ENCODE measurements at regions not wholly inside any gene's neighbourhood (a gene's known extent, or its start where the extent isn't known, plus 50 kb on each side); places are given as distances from the start of the nearest gene placed in this dataset.

DNA sequence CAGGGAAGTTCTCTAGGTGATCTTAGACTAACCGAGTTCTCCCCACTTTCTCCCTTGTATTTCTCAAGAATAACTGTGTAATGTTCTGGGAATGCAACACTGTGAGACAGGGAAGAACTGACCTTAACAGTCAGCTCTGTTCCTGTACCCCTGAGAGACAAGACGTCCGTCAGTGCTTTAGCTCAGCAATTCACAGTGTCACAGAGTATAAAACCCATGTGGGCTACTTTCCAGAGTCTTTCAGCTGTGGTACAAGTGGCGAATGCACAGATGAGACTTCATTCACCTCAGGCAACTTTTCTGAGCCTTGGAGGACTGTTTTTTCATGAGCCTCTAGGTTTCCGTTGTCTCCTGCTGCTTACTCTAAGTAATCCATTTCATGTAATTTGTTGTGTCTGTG lies 458.8 kb downstream of the SPATA31D1 start:
- H3K9me3 ChIP-seq (ENCODE audit: control insufficient read depth, insufficient read depth, low read depth, low read length), result no peaks in the 10 kb centered on the region; the same call in 1 of the 2 replicates
- no peak overlapping the region for H3K27ac ChIP-seq (ENCODE audit: extremely low read depth, low read depth, low read length)
- ChIA-PET POLR2A (no interaction called here), CTCF (no interaction called here)
- no peaks in the 10 kb centered on the region for H3K36me3 ChIP-seq (ENCODE audit: control insufficient read depth in 2 of 2, insufficient read depth in 1 of 2, low read length in 2 of 2)
- no peak for TF ChIP-seq ZNF626 (tag by site-specific recombination; IDR thresholded peaks at IDR 0.05)
- TF ChIP-seq, protein P1, sequence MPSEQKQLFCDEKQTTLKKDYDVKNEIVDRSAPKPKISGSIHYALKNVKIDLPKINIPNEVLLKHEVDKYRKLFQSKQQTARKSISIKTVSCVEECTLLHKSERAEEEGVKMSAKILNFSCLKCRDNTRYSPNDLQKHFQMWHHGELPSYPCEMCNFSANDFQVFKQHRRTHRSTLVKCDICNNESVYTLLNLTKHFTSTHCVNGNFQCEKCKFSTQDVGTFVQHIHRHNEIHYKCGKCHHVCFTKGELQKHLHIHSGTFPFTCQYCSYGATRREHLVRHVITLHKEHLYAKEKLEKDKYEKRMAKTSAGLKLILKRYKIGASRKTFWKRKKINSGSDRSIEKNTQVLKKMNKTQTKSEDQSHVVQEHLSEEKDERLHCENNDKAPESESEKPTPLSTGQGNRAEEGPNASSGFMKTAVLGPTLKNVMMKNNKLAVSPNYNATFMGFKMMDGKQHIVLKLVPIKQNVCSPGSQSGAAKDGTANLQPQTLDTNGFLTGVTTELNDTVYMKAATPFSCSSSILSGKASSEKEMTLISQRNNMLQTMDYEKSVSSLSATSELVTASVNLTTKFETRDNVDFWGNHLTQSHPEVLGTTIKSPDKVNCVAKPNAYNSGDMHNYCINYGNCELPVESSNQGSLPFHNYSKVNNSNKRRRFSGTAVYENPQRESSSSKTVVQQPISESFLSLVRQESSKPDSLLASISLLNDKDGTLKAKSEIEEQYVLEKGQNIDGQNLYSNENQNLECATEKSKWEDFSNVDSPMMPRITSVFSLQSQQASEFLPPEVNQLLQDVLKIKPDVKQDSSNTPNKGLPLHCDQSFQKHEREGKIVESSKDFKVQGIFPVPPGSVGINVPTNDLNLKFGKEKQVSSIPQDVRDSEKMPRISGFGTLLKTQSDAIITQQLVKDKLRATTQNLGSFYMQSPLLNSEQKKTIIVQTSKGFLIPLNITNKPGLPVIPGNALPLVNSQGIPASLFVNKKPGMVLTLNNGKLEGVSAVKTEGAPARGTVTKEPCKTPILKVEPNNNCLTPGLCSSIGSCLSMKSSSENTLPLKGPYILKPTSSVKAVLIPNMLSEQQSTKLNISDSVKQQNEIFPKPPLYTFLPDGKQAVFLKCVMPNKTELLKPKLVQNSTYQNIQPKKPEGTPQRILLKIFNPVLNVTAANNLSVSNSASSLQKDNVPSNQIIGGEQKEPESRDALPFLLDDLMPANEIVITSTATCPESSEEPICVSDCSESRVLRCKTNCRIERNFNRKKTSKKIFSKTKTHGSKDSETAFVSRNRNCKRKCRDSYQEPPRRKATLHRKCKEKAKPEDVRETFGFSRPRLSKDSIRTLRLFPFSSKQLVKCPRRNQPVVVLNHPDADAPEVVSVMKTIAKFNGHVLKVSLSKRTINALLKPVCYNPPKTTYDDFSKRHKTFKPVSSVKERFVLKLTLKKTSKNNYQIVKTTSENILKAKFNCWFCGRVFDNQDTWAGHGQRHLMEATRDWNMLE (tag by site-specific recombination; conservative IDR thresholded peaks at IDR 0.05; ENCODE audit: low read depth), result no peak
- TF ChIP-seq GLI4 (tag by site-specific recombination; IDR thresholded peaks at IDR 0.05), result no peak
- no peak for TF ChIP-seq ZBTB21 (tag by site-specific recombination; IDR thresholded peaks at IDR 0.05)
- TF ChIP-seq, protein P2, sequence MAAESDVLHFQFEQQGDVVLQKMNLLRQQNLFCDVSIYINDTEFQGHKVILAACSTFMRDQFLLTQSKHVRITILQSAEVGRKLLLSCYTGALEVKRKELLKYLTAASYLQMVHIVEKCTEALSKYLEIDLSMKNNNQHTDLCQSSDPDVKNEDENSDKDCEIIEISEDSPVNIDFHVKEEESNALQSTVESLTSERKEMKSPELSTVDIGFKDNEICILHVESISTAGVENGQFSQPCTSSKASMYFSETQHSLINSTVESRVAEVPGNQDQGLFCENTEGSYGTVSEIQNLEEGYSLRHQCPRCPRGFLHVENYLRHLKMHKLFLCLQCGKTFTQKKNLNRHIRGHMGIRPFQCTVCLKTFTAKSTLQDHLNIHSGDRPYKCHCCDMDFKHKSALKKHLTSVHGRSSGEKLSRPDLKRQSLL (tag by site-specific recombination; IDR thresholded peaks at IDR 0.05), result no peak
- no peak for TF ChIP-seq ZNF416 (tag by site-specific recombination; IDR thresholded peaks at IDR 0.05)
- TF ChIP-seq TRIM28 (IDR thresholded peaks at IDR 0.05; ENCODE audit: borderline replicate concordance, low read length), result peak; percentile 56; the same call in 1 of the 2 replicates
- no peak for TF ChIP-seq MYNN (tag by site-specific recombination; IDR thresholded peaks at IDR 0.05; ENCODE audit: borderline replicate concordance)
- TF ChIP-seq ZNF654 (tag by site-specific recombination; IDR thresholded peaks at IDR 0.05; ENCODE audit: low read depth), result no peak
- TF ChIP-seq ZNF658 (tag by site-specific recombination; IDR thresholded peaks at IDR 0.05), result no peak
- TF ChIP-seq, protein P3, sequence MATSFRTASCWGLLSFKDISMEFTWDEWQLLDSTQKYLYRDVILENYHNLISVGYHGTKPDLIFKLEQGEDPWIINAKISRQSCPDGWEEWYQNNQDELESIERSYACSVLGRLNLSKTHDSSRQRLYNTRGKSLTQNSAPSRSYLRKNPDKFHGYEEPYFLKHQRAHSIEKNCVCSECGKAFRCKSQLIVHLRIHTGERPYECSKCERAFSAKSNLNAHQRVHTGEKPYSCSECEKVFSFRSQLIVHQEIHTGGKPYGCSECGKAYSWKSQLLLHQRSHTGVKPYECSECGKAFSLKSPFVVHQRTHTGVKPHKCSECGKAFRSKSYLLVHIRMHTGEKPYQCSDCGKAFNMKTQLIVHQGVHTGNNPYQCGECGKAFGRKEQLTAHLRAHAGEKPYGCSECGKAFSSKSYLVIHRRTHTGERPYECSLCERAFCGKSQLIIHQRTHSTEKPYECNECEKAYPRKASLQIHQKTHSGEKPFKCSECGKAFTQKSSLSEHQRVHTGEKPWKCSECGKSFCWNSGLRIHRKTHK (tag by site-specific recombination; IDR thresholded peaks at IDR 0.05), result no peak
- TF ChIP-seq ZNF623 (tag by site-specific recombination; IDR thresholded peaks at IDR 0.05), result no peak
- no peak for TF ChIP-seq ZBTB1 (tag by site-specific recombination; IDR thresholded peaks at IDR 0.05)
- peak; percentile 90 for TF ChIP-seq SETDB1 (IDR thresholded peaks at IDR 0.05; ENCODE audit: insufficient read length, low read length)
- H3K4me3 ChIP-seq (ENCODE audit: low read depth, low read length), result no peak overlapping the region
- H3K4me1 ChIP-seq (ENCODE audit: control insufficient read depth, insufficient read depth, low read length), result no peaks in the 10 kb centered on the region

DNA sequence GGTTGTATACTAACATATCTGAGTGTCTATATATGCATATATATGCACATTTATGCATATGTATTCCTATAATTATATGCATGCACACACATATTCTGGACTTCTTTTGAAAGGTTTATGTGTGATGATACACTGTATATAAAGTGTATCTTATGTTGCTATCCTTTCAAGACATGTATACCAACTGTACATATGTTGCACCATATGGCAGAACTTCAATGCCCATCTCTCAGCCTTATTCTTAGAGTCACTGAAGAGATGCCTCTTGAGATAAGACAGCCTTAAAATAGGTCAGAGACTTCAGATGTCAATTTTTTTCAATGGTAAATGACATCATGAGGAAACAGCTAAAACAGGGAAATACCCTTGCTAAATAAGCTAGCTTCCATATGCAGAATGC lies 461.4 kb downstream of the SPATA31D1 start:
- H3K27ac ChIP-seq (ENCODE audit: extremely low read depth, low read depth, low read length), result no peak overlapping the region
- H3K4me3 ChIP-seq (ENCODE audit: low read depth, low read length), result no peak overlapping the region
- CTCF ChIA-PET, result no interaction called here
- POLR2A ChIA-PET, result no interaction called here
- H3K9me3 ChIP-seq (ENCODE audit: control insufficient read depth, insufficient read depth, low read depth, low read length), result no peaks in the 10 kb centered on the region; the same call in 1 of the 2 replicates
- no peaks in the 10 kb centered on the region for H3K36me3 ChIP-seq (ENCODE audit: control insufficient read depth in 2 of 2, insufficient read depth in 1 of 2, low read length in 2 of 2)
- TF ChIP-seq, protein P4, sequence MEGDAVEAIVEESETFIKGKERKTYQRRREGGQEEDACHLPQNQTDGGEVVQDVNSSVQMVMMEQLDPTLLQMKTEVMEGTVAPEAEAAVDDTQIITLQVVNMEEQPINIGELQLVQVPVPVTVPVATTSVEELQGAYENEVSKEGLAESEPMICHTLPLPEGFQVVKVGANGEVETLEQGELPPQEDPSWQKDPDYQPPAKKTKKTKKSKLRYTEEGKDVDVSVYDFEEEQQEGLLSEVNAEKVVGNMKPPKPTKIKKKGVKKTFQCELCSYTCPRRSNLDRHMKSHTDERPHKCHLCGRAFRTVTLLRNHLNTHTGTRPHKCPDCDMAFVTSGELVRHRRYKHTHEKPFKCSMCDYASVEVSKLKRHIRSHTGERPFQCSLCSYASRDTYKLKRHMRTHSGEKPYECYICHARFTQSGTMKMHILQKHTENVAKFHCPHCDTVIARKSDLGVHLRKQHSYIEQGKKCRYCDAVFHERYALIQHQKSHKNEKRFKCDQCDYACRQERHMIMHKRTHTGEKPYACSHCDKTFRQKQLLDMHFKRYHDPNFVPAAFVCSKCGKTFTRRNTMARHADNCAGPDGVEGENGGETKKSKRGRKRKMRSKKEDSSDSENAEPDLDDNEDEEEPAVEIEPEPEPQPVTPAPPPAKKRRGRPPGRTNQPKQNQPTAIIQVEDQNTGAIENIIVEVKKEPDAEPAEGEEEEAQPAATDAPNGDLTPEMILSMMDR (tag by site-specific recombination; IDR thresholded peaks at IDR 0.05), result no peak
- peak; percentile 74 for TF ChIP-seq ZNF133 (tag by site-specific recombination; IDR thresholded peaks at IDR 0.05)
- no peak for TF ChIP-seq ZFHX2 (tag by site-specific recombination; conservative IDR thresholded peaks at IDR 0.05)
- no peak for TF ChIP-seq HOXA7 (CRISPR knock-in tag; IDR thresholded peaks at IDR 0.05; ENCODE audit: borderline replicate concordance)
- TF ChIP-seq, protein P5, sequence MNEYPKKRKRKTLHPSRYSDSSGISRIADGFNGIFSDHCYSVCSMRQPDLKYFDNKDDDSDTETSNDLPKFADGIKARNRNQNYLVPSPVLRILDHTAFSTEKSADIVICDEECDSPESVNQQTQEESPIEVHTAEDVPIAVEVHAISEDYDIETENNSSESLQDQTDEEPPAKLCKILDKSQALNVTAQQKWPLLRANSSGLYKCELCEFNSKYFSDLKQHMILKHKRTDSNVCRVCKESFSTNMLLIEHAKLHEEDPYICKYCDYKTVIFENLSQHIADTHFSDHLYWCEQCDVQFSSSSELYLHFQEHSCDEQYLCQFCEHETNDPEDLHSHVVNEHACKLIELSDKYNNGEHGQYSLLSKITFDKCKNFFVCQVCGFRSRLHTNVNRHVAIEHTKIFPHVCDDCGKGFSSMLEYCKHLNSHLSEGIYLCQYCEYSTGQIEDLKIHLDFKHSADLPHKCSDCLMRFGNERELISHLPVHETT (tag by site-specific recombination; IDR thresholded peaks at IDR 0.05), result no peak
- TF ChIP-seq ZNF324 (tag by site-specific recombination; IDR thresholded peaks at IDR 0.05), result no peak
- H3K4me1 ChIP-seq (ENCODE audit: control insufficient read depth, insufficient read depth, low read length), result no peaks in the 10 kb centered on the region
